Keratinocyte (primary cell): ENCODE measurements at regions not wholly inside any gene's neighbourhood (a gene's known extent, or its start where the extent isn't known, plus 50 kb on each side); places are given as distances from the start of the nearest gene placed in this dataset.
A peak's percentile ranks its signal among the peaks of the same experiment; 100 is the strongest.

Source experiments
- DNase-seq: peaks from one replicate; pipeline ENCODE4 v3.0.0-alpha.2; 2011; ENCODE audit warnings: low read depth, missing footprints, low spot score
- FAIRE-seq: peaks from 2 replicates; lab custom pipeline; 2011; peaks lifted over from hg19 to GRCh38; lab: Jason Lieb, UNC
- H2AFZ ChIP-seq: 2 replicates; pipeline ENCODE4 v1.6.0; 2012; ENCODE audit warnings: low read length, control low read depth, inconsistent platforms; ENCODE audit not compliant: control insufficient read depth
- H3K27ac ChIP-seq: 2 replicates; pipeline ENCODE4 v1.5.1; 2011; ENCODE audit warnings: low read length; ENCODE audit not compliant: control insufficient read depth, insufficient read depth
- H3K27me3 ChIP-seq: 3 replicates; pipeline ENCODE4 v1.6.0; 2011; ENCODE audit warnings: low read length; ENCODE audit not compliant: control insufficient read depth, insufficient read depth; ENCODE audit errors: extremely low read depth
- H3K36me3 ChIP-seq, 2 experiments: 2 replicates in 1 of 2; 3 replicates in 1 of 2; pipeline ENCODE4 v1.5.1; 2011; ENCODE audit warnings: low read length in 2 of 2, mild to moderate bottlenecking in 1 of 2; ENCODE audit not compliant: control insufficient read depth in 2 of 2, insufficient read depth in 2 of 2; ENCODE audit errors: extremely low read depth in 1 of 2
- H3K4me1 ChIP-seq: 3 replicates; pipeline ENCODE4 v1.5.1; 2011; ENCODE audit warnings: low read length; ENCODE audit not compliant: control insufficient read depth, insufficient read depth; ENCODE audit errors: extremely low read depth
- H3K4me2 ChIP-seq: 3 replicates; pipeline ENCODE4 v1.6.0; 2011; ENCODE audit warnings: low read depth, low read length; ENCODE audit not compliant: control insufficient read depth, insufficient read depth; ENCODE audit errors: extremely low read depth
- H3K4me3 ChIP-seq, 3 experiments: fragments of 200-600 bp in 1 of 3; sonication (generic) in 1 of 3; 2 replicates in 2 of 3; 3 replicates in 1 of 3; pipeline ENCODE4 v1.5.1; 2011 to 2016; ENCODE audit warnings: low read length in 3 of 3, mild to moderate bottlenecking in 3 of 3, control low read depth in 2 of 3, inconsistent platforms in 1 of 3, low read depth in 1 of 3, mixed read lengths in 1 of 3, mixed run types in 1 of 3, moderate library complexity in 1 of 3; ENCODE audit not compliant: control insufficient read depth in 2 of 3, insufficient read depth in 2 of 3; ENCODE audit errors: extremely low read depth in 1 of 3
- H3K79me2 ChIP-seq: 2 replicates; pipeline ENCODE4 v1.6.0; 2012; ENCODE audit warnings: low read length; ENCODE audit not compliant: control insufficient read depth, insufficient read depth
- H3K9ac ChIP-seq: 3 replicates; pipeline ENCODE4 v1.6.0; 2011; ENCODE audit warnings: low read length; ENCODE audit not compliant: control insufficient read depth, insufficient read depth; ENCODE audit errors: extremely low read depth
- H3K9me1 ChIP-seq: 3 replicates; pipeline ENCODE4 v1.6.0; 2011; ENCODE audit warnings: low read length; ENCODE audit not compliant: control insufficient read depth, insufficient read depth; ENCODE audit errors: extremely low read depth
- H3K9me3 ChIP-seq: 2 replicates; pipeline ENCODE4 v1.5.1; 2012; ENCODE audit warnings: low read depth, low read length; ENCODE audit not compliant: control insufficient read depth
- H4K20me1 ChIP-seq: 3 replicates; pipeline ENCODE4 v1.6.0; 2011; ENCODE audit warnings: low read length; ENCODE audit not compliant: control insufficient read depth, insufficient read depth; ENCODE audit errors: extremely low read depth
- CTCF ChIP-seq, 3 experiments: IDR thresholded peaks in 1 of 3; conservative IDR thresholded peaks in 1 of 3; optimal IDR thresholded peaks in 1 of 3; 2 replicates in 2 of 3; 3 replicates in 1 of 3; pipeline versions ENCODE3 to v1.5.1; 2011; ENCODE audit warnings: low read length in 3 of 3, mild to moderate bottlenecking in 3 of 3, moderate library complexity in 2 of 3, control low read depth in 1 of 3, inconsistent platforms in 1 of 3; ENCODE audit not compliant: insufficient read depth in 2 of 3; ENCODE audit errors: extremely low read depth in 1 of 3
- EZH2 ChIP-seq: IDR thresholded peaks from one replicate; pipeline ENCODE4 v1.6.1; 2012; ENCODE audit warnings: inconsistent platforms, mild to moderate bottlenecking, low read length, moderate library complexity
- dilution Hi-C: fragments of 300-500 bp; cut with MboI; formaldehyde crosslinking; loops from one replicate; pipeline ENCODE4 v1.7.0; 2020; ENCODE audit warnings: low sequenced_read_pairs; ENCODE audit not compliant: extremely low pct_ligation_motif_present

GRCh38 chr6:134425513-134425912 lies 107.6 kb upstream of the SGK1 start:
- H3K9me1 ChIP-seq, result no peaks in the 10 kb centered on the region
- dilution Hi-C loops, result no loop called here
- no peaks in the 10 kb centered on the region for H3K9me3 ChIP-seq
- no peak overlapping the region for H3K9ac ChIP-seq
- DNase-seq, result no peak
- H3K27ac ChIP-seq, result peak overlapping the region; percentile 15
- H3K79me2 ChIP-seq, result no peaks in the 10 kb centered on the region
- no peaks in the 10 kb centered on the region for H4K20me1 ChIP-seq
- H3K4me1 ChIP-seq, result peaks cover 40% of the 10 kb centered on the region
- TF ChIP-seq CTCF (optimal IDR thresholded peaks at IDR 0.05 in 1 of 3, IDR thresholded peaks at IDR 0.05 in 1 of 3, conservative IDR thresholded peaks at IDR 0.05 in 1 of 3; ENCODE audit: extremely low read depth in 1 of 3, insufficient read depth in 2 of 3, low read length in 3 of 3), result no peak
- TF ChIP-seq EZH2, result no peak
- no peaks in the 10 kb centered on the region for H3K27me3 ChIP-seq
- no peak overlapping the region for H3K4me3 ChIP-seq
- H3K4me2 ChIP-seq, result no peak overlapping the region
- no peak overlapping the region for H2AFZ ChIP-seq
- no peak for FAIRE-seq
- no peaks in the 10 kb centered on the region for H3K36me3 ChIP-seq

DNA sequence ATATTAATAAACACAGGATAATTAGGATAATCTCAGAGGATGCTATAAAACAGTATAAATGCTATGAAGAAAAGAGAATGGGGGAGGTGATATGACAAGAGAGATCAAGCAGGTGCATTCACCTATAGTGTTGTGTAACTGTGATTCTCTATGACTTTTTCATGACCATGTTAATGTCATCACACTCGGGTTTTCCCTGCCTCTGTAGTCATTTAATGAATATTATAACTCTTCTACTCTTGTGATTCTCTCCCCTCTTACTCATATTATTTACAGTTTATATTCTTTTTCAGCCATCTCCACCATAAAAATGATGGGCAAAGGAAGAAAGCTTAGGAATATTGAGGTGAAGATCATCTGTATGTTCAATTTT lies 106.9 kb upstream of the SGK1 start:
- Histone ChIP-seq H3K4me1 (peaks cover 47% of the 10 kb centered on the region), H3K4me3 (no peak overlapping the region), H3K79me2 (no peaks in the 10 kb centered on the region), H3K36me3 (no peaks in the 10 kb centered on the region), H3K4me2 (no peak overlapping the region), H3K27me3 (no peaks in the 10 kb centered on the region), H3K9ac (no peak overlapping the region), H3K27ac (no peak overlapping the region), H3K9me3 (no peaks in the 10 kb centered on the region), H4K20me1 (no peaks in the 10 kb centered on the region), H3K9me1 (no peaks in the 10 kb centered on the region), H2AFZ (no peak overlapping the region)
- TF ChIP-seq CTCF (optimal IDR thresholded peaks at IDR 0.05 in 1 of 3, IDR thresholded peaks at IDR 0.05 in 1 of 3, conservative IDR thresholded peaks at IDR 0.05 in 1 of 3; ENCODE audit: extremely low read depth in 1 of 3, insufficient read depth in 2 of 3, low read length in 3 of 3) (no peak), EZH2 (no peak)
- FAIRE-seq (no peak), DNase-seq (no peak)
- dilution Hi-C loops, result no loop called here
